Kidney epithelial cell (primary cell): ENCODE measurements at regions not wholly inside any gene's neighbourhood (a gene's known extent, or its start where the extent isn't known, plus 50 kb on each side); places are given as distances from the start of the nearest gene placed in this dataset.

Source experiments
- DNase-seq: peaks from one replicate; pipeline ENCODE4 v3.0.0-alpha.2; 2010; ENCODE audit warnings: low read depth
- H3K27me3 ChIP-seq: 2 replicates; pipeline ENCODE4 v1.6.0; 2011; ENCODE audit warnings: low read length; ENCODE audit not compliant: control insufficient read depth, insufficient read depth
- H3K36me3 ChIP-seq: 2 replicates; pipeline ENCODE4 v1.5.1; 2011; ENCODE audit warnings: low read length; ENCODE audit not compliant: control insufficient read depth, insufficient read depth
- H3K4me3 ChIP-seq: 2 replicates; pipeline ENCODE4 v1.5.1; 2011; ENCODE audit warnings: low read depth, mild to moderate bottlenecking, control low read depth, low read length
- CTCF ChIP-seq: IDR thresholded peaks from 2 replicates; pipeline ENCODE4 v1.5.1; 2011; ENCODE audit warnings: mild to moderate bottlenecking, moderate library complexity, low read length, control low read depth, inconsistent platforms; ENCODE audit not compliant: insufficient read depth, poor library complexity, severe bottlenecking

GRCh38 chr21:27677546-27677945 lies 710.7 kb upstream of the ADAMTS5 start:
- DNase-seq, result no peak
- Histone ChIP-seq H3K36me3 (no peaks in the 10 kb centered on the region), H3K27me3 (no peaks in the 10 kb centered on the region), H3K4me3 (no peak overlapping the region)
- no peak for TF ChIP-seq CTCF

- no peak for DNase-seq
- no peak for TF ChIP-seq CTCF
- H3K36me3 ChIP-seq, result no peaks in the 10 kb centered on the region
- H3K4me3 ChIP-seq, result no peak overlapping the region
- no peaks in the 10 kb centered on the region for H3K27me3 ChIP-seq
Measured at GRCh38 chr21:27675306-27675705, 708.4 kb upstream of the ADAMTS5 start.

- TF ChIP-seq CTCF, result no peak
- Histone ChIP-seq H3K27me3 (no peaks in the 10 kb centered on the region), H3K4me3 (no peak overlapping the region), H3K36me3 (no peaks in the 10 kb centered on the region)
- DNase-seq, result peak; percentile 31
Measured at GRCh38 chr21:27674041-27674615, 707.2 kb upstream of the ADAMTS5 start.

- TF ChIP-seq CTCF, result no peak
- no peak for DNase-seq
- no peaks in the 10 kb centered on the region for H3K36me3 ChIP-seq
- no peak overlapping the region for H3K4me3 ChIP-seq
- no peaks in the 10 kb centered on the region for H3K27me3 ChIP-seq
Measured at GRCh38 chr21:27673581-27673980, 706.7 kb upstream of the ADAMTS5 start.

- H3K27me3 ChIP-seq, result no peaks in the 10 kb centered on the region
- no peak overlapping the region for H3K4me3 ChIP-seq
- no peaks in the 10 kb centered on the region for H3K36me3 ChIP-seq
- TF ChIP-seq CTCF, result no peak
- DNase-seq, result no peak
Measured at GRCh38 chr21:27671207-27671606, 704.3 kb upstream of the ADAMTS5 start.

GRCh38 chr21:27653481-27653880 lies 686.6 kb upstream of the ADAMTS5 start:
- Histone ChIP-seq H3K27me3 (no peaks in the 10 kb centered on the region), H3K36me3 (no peaks in the 10 kb centered on the region), H3K4me3 (no peak overlapping the region)
- TF ChIP-seq CTCF, result no peak
- no peak for DNase-seq
